ENCODE measurements at regions not wholly inside any gene's neighbourhood (a gene's known extent, or its start where the extent isn't known, plus 50 kb on each side); places are given as distances from the start of the nearest gene placed in this dataset.

GRCh38 chr18:45521136-45521535, 94.1 kb upstream of the SLC14A2 start:
- H3K9me2 ChIP-seq (ENCODE audit: insufficient read depth, low read length) = no peaks in the 10 kb centered on the region
- POLR2A ChIA-PET = no interaction called here
- CTCF ChIA-PET (ENCODE audit: unreplicated experiment) = no interaction called here
- no peak for TF ChIP-seq CTCF (conservative IDR thresholded peaks at IDR 0.05; ENCODE audit: low read length)
- TF ChIP-seq EZH2phosphoT487 (IDR thresholded peaks at IDR 0.05; ENCODE audit: borderline replicate concordance, low read depth, low read length) = no peak
- H3K4me3 ChIP-seq (ENCODE audit: low read depth, low read length, poor library complexity, severe bottlenecking) = no peak overlapping the region
- no peaks in the 10 kb centered on the region for H4K20me1 ChIP-seq (ENCODE audit: insufficient read depth, low read length)
- no peak overlapping the region for H3K27ac ChIP-seq (ENCODE audit: low read depth, low read length, poor library complexity, severe bottlenecking)
- no peak overlapping the region for H2AFZ ChIP-seq (ENCODE audit: low read length)
- no peak for DNase-seq (ENCODE audit: low spot score)
- no peaks in the 10 kb centered on the region for H3K4me1 ChIP-seq (ENCODE audit: insufficient read depth, low read length, poor library complexity, severe bottlenecking)
- no peaks in the 10 kb centered on the region for H3K36me3 ChIP-seq (ENCODE audit: insufficient read depth, low read length)
- H3K79me2 ChIP-seq (ENCODE audit: insufficient read depth, low read depth, low read length) = no peaks in the 10 kb centered on the region
- BruUV-seq (replicated peaks) = no TSS peak
- intact Hi-C loops (cut with micrococcal nuclease; ENCODE audit: unreplicated experiment) = no loop called here
- no peak overlapping the region for H3K4me2 ChIP-seq (ENCODE audit: low read length)
- H3K9me3 ChIP-seq (ENCODE audit: low read length) = no peaks in the 10 kb centered on the region

GRCh38 chr18:45521777-45522176, 93.5 kb upstream of the SLC14A2 start:
- intact Hi-C loops (cut with micrococcal nuclease; ENCODE audit: unreplicated experiment) = no loop called here
- Histone ChIP-seq H2AFZ (ENCODE audit: low read length) (no peak overlapping the region), H3K27ac (ENCODE audit: low read depth, low read length, poor library complexity, severe bottlenecking) (no peak overlapping the region), H3K79me2 (ENCODE audit: insufficient read depth, low read depth, low read length) (no peaks in the 10 kb centered on the region), H3K4me3 (ENCODE audit: low read depth, low read length, poor library complexity, severe bottlenecking) (no peak overlapping the region), H3K4me2 (ENCODE audit: low read length) (no peak overlapping the region), H3K4me1 (ENCODE audit: insufficient read depth, low read length, poor library complexity, severe bottlenecking) (no peaks in the 10 kb centered on the region), H4K20me1 (ENCODE audit: insufficient read depth, low read length) (no peaks in the 10 kb centered on the region), H3K36me3 (ENCODE audit: insufficient read depth, low read length) (no peaks in the 10 kb centered on the region), H3K9me3 (ENCODE audit: low read length) (no peaks in the 10 kb centered on the region), H3K9me2 (ENCODE audit: insufficient read depth, low read length) (no peaks in the 10 kb centered on the region)
- ChIA-PET POLR2A (no interaction called here), CTCF (ENCODE audit: unreplicated experiment) (no interaction called here)
- DNase-seq (ENCODE audit: low spot score) = no peak
- no TSS peak for BruUV-seq (replicated peaks)
- TF ChIP-seq CTCF (conservative IDR thresholded peaks at IDR 0.05; ENCODE audit: low read length) (no peak), EZH2phosphoT487 (IDR thresholded peaks at IDR 0.05; ENCODE audit: borderline replicate concordance, low read depth, low read length) (no peak)

- TF ChIP-seq EZH2phosphoT487 (IDR thresholded peaks at IDR 0.05; ENCODE audit: borderline replicate concordance, low read depth, low read length) (no peak), CTCF (conservative IDR thresholded peaks at IDR 0.05; ENCODE audit: low read length) (no peak)
- no peaks in the 10 kb centered on the region for H3K36me3 ChIP-seq (ENCODE audit: insufficient read depth, low read length)
- no peak overlapping the region for H2AFZ ChIP-seq (ENCODE audit: low read length)
- CTCF ChIA-PET (ENCODE audit: unreplicated experiment) = no interaction called here
- H3K9me3 ChIP-seq (ENCODE audit: low read length) = no peaks in the 10 kb centered on the region
- POLR2A ChIA-PET = interaction anchor here (0.6 kb wide), 1 partner anchor 1083 kb away, joined by 6 read pairs; no protein-coding TSS in a partner anchor
- no TSS peak for BruUV-seq (replicated peaks)
- no peaks in the 10 kb centered on the region for H3K9me2 ChIP-seq (ENCODE audit: insufficient read depth, low read length)
- H3K4me2 ChIP-seq (ENCODE audit: low read length) = no peak overlapping the region
- intact Hi-C loops (cut with micrococcal nuclease; ENCODE audit: unreplicated experiment) = no loop called here
- no peak for DNase-seq (ENCODE audit: low spot score)
- H3K79me2 ChIP-seq (ENCODE audit: insufficient read depth, low read depth, low read length) = no peaks in the 10 kb centered on the region
- H3K4me1 ChIP-seq (ENCODE audit: insufficient read depth, low read length, poor library complexity, severe bottlenecking) = no peaks in the 10 kb centered on the region
- no peak overlapping the region for H3K27ac ChIP-seq (ENCODE audit: low read depth, low read length, poor library complexity, severe bottlenecking)
- H3K4me3 ChIP-seq (ENCODE audit: low read depth, low read length, poor library complexity, severe bottlenecking) = no peak overlapping the region
- H4K20me1 ChIP-seq (ENCODE audit: insufficient read depth, low read length) = no peaks in the 10 kb centered on the region
Observed at GRCh38 chr18:45522371-45522770, 92.9 kb upstream of the SLC14A2 start.
